Upper lobe of left lung (tissue), 6 donors: ENCODE measurements at regions not wholly inside any gene's neighbourhood (a gene's known extent, or its start where the extent isn't known, plus 50 kb on each side); places are given as distances from the start of the nearest gene placed in this dataset.

ENCODE experiments used
- ATAC-seq, 2 donors: fragments of 200-7000 bp; cut with Tn5 transposase; one replicate each; pipeline ENCODE4 v1.9.1; 2022; ENCODE audit warnings: mild to moderate bottlenecking in 2 of 2, moderate library complexity in 2 of 2; ENCODE audit not compliant: low FRiP score in 2 of 2
- DNase-seq, 2 donors: peaks; one replicate each; pipeline ENCODE4 v3.0.0-alpha.2; 2019 to 2020
- H3K27ac ChIP-seq, 4 donors: fragments of 200-600 bp; sonication (generic); one replicate each; pipeline ENCODE4 v1.5.1; 2016 to 2019
- H3K27me3 ChIP-seq, 4 donors: fragments of 200-600 bp; sonication (generic); one replicate each; pipeline ENCODE4 v1.5.1; 2017 to 2019
- H3K36me3 ChIP-seq, 4 donors: fragments of 200-600 bp; sonication (generic); one replicate each; pipeline ENCODE4 v1.5.1; 2016 to 2019
- H3K4me1 ChIP-seq, 4 donors: fragments of 200-600 bp; sonication (generic); one replicate each; pipeline ENCODE4 v1.5.1; 2018 to 2019
- H3K4me3 ChIP-seq, 4 donors: fragments of 200-600 bp; sonication (generic); one replicate each; pipeline ENCODE4 v1.5.1; 2017 to 2019; ENCODE audit warnings: mild to moderate bottlenecking in 2 of 4, moderate library complexity in 1 of 4
- H3K9me3 ChIP-seq, 4 donors: fragments of 200-600 bp; sonication (generic); one replicate each; pipeline ENCODE4 v1.5.1; 2018 to 2019
- CTCF ChIP-seq, 6 experiments: fragments of 450-650 bp in 4 of 6; fragments of 200-600 bp in 2 of 6; sonication (generic) in 2 of 6; IDR thresholded peaks; one replicate each; pipeline ENCODE4 v1.5.1; 2016 to 2019; ENCODE audit warnings: antibody characterized with exemption in 6 of 6
- EP300 ChIP-seq, 4 donors: sonication (generic); formaldehyde crosslinking; IDR thresholded peaks; one replicate each; pipeline ENCODE4 v1.5.1; 2017; ENCODE audit warnings: antibody characterized with exemption in 4 of 4, control low read depth in 2 of 4
- POLR2A ChIP-seq, 4 donors: fragments of 450-650 bp; IDR thresholded peaks; one replicate each; pipeline ENCODE4 v1.5.1; 2016 to 2017; ENCODE audit warnings: antibody characterized with exemption in 4 of 4, mild to moderate bottlenecking in 2 of 4
- POLR2AphosphoS5 ChIP-seq, 2 donors: sonication (generic); formaldehyde crosslinking; IDR thresholded peaks; one replicate each; pipeline ENCODE4 v1.5.1; 2017; ENCODE audit warnings: antibody characterized with exemption in 2 of 2
- WGBS, 2 donors: methylation state at CpG; one replicate each; pipeline ENCODE4 v1.1.5; 2017 to 2018; 5-methylcytosine and 5-hydroxymethylcytosine counted together
- donor health status: DM: no; HTN: no; CAD: no; lungs with moderate emphysema.
- donor health status: DM: no; HTN: yes; CAD: no; lungs with severe emphysema.

- DNase-seq (peak in 1 of 2 donors; percentile 4), ATAC-seq (no peak)
- H3K4me1 ChIP-seq: no peaks in the 10 kb centered on the region
- H3K36me3 ChIP-seq: no peaks in the 10 kb centered on the region
- H3K27me3 ChIP-seq: no peaks in the 10 kb centered on the region
- no peak overlapping the region for H3K4me3 ChIP-seq
- TF ChIP-seq CTCF (IDR thresholded peaks at IDR 0.05): no peak
- TF ChIP-seq EP300 (IDR thresholded peaks at IDR 0.05): no peak
- WGBS, 2 donors: 70 to 72% methylated on average over 2 to 5 of the region's 5 CpGs
- H3K9me3 ChIP-seq: no peaks in the 10 kb centered on the region
- H3K27ac ChIP-seq: no peak overlapping the region
Observed at GRCh38 chr11:69879729-69880005, 60.5 kb upstream of the FGF3 start.

GRCh38 chr11:69880041-69880825 is 61.0 kb upstream of the FGF3 start:
- no peak for TF ChIP-seq CTCF (IDR thresholded peaks at IDR 0.05)
- TF ChIP-seq POLR2AphosphoS5 (IDR thresholded peaks at IDR 0.05): no peak
- no peak for TF ChIP-seq POLR2A (IDR thresholded peaks at IDR 0.05)
- no peak for TF ChIP-seq EP300 (IDR thresholded peaks at IDR 0.05)
- H3K27me3 ChIP-seq: no peaks in the 10 kb centered on the region
- no peak overlapping the region for H3K4me3 ChIP-seq
- DNase-seq: peak; percentile 13 to 43
- H3K9me3 ChIP-seq: no peaks in the 10 kb centered on the region
- WGBS, 2 donors: 74 to 87% methylated on average over 16 to 18 of the region's 18 CpGs
- no peaks in the 10 kb centered on the region for H3K4me1 ChIP-seq
- ATAC-seq: no peak
- H3K36me3 ChIP-seq: no peaks in the 10 kb centered on the region
- H3K27ac ChIP-seq: no peak overlapping the region

- 87 to 91% methylated on average over 7 to 10 of the region's 10 CpGs for WGBS, 2 donors
- H3K4me3 ChIP-seq: no peak overlapping the region
- no peaks in the 10 kb centered on the region for H3K36me3 ChIP-seq
- no peak for ATAC-seq
- peak in 1 of 2 donors; percentile 43 for DNase-seq
- H3K9me3 ChIP-seq: no peaks in the 10 kb centered on the region
- no peaks in the 10 kb centered on the region for H3K4me1 ChIP-seq
- H3K27me3 ChIP-seq: no peaks in the 10 kb centered on the region
- TF ChIP-seq CTCF (IDR thresholded peaks at IDR 0.05) (no peak), POLR2A (IDR thresholded peaks at IDR 0.05) (no peak), POLR2AphosphoS5 (IDR thresholded peaks at IDR 0.05) (no peak), EP300 (IDR thresholded peaks at IDR 0.05) (no peak)
- H3K27ac ChIP-seq: no peak overlapping the region
Observed at GRCh38 chr11:69880826-69881445, 61.7 kb upstream of the FGF3 start.

- Histone ChIP-seq H3K4me3 (no peak overlapping the region), H3K36me3 (no peaks in the 10 kb centered on the region), H3K4me1 (no peaks in the 10 kb centered on the region), H3K27me3 (no peaks in the 10 kb centered on the region), H3K27ac (no peak overlapping the region), H3K9me3 (no peaks in the 10 kb centered on the region)
- WGBS, 2 donors: 60 to 70% methylated on average over 11 to 18 of the region's 20 CpGs
- TF ChIP-seq CTCF (IDR thresholded peaks at IDR 0.05) (no peak), POLR2AphosphoS5 (IDR thresholded peaks at IDR 0.05) (no peak), EP300 (IDR thresholded peaks at IDR 0.05) (no peak), POLR2A (IDR thresholded peaks at IDR 0.05) (no peak)
- ATAC-seq (no peak), DNase-seq (peak in 1 of 2 donors; percentile 60)
Observed at GRCh38 chr11:69881467-69882269, 62.5 kb upstream of the FGF3 start.
